HCT116 (cell line): ENCODE measurements at regions not wholly inside any gene's neighbourhood (a gene's known extent, or its start where the extent isn't known, plus 50 kb on each side); places are given as distances from the start of the nearest gene placed in this dataset.

Source experiments
- ATAC-seq: fragments of 200-7000 bp; cut with Tn5 transposase; 2 replicates; pipeline ENCODE4 v1.9.1; 2020; ENCODE audit warnings: mild to moderate bottlenecking, moderate library complexity
- BruUV-seq: library from RNA; stranded (reverse); fragments of 400-500 nt; replicated peaks from 2 replicates; lab custom pipeline; 2021; lab: Mats Ljungman, UMichigan
- CTCF ChIA-PET: fragments of 300-600 bp; sonication (Branson Sonifier 250); formaldehyde crosslinking; loops from one replicate; lab custom pipeline; 2021; ENCODE audit warnings: antibody characterized with exemption; lab: Charles Lee
- POLR2A ChIA-PET: fragments of 300-600, 350-600 bp; sonication (Branson Sonifier 250); formaldehyde crosslinking; loops from one replicate; lab custom pipeline; 2021; ENCODE audit warnings: antibody characterized with exemption; lab: Charles Lee
- RAD21 ChIA-PET, 2 experiments: fragments of 300-600 bp; sonication (Branson Sonifier 250); formaldehyde crosslinking; loops; one replicate each; lab custom pipeline; 2023; ENCODE audit warnings: low total read pairs in 2 of 2; ENCODE audit not compliant: uncharacterized antibody in 2 of 2, unreplicated experiment in 2 of 2, low non-redundant PET in 1 of 2; lab: Charles Lee
- DNase-seq: peaks from one replicate; pipeline ENCODE4 v3.0.0-alpha.2; 2010; ENCODE audit warnings: low read depth, low spot score
- H2AFZ ChIP-seq: fragments of 200-600 bp; shearing (Covaris generic), sonication (generic); 2 replicates; pipeline ENCODE4 v1.6.1; 2017; ENCODE audit warnings: low read depth, mixed run types, mixed read lengths, antibody characterized with exemption, low read length; ENCODE audit not compliant: poor library complexity, severe bottlenecking
- H3K27ac ChIP-seq: 2 replicates; pipeline ENCODE4 v1.5.1; 2012; ENCODE audit warnings: low read depth, low read length
- H3K27me3 ChIP-seq: fragments of 200-600 bp; sonication (generic); 2 replicates; pipeline ENCODE4 v1.6.1; 2016; ENCODE audit warnings: mixed run types, low read length, mixed read lengths; ENCODE audit not compliant: insufficient read depth
- H3K36me3 ChIP-seq, 2 experiments: fragments of 200-500 bp in 1 of 2; fragments of 200-600 bp in 1 of 2; sonication (Bioruptor generic) in 1 of 2; sonication (generic) in 1 of 2; 2 replicates each; pipeline versions ENCODE4 v1.5.1 to v1.6.1; 2014 to 2016; ENCODE audit warnings: low read length in 2 of 2, inconsistent platforms in 1 of 2, mixed read lengths in 1 of 2, mixed run types in 1 of 2; ENCODE audit not compliant: insufficient read depth in 2 of 2, control insufficient read depth in 1 of 2
- H3K4me1 ChIP-seq, 2 experiments: fragments of 200-600 bp in 1 of 2; sonication (generic) in 1 of 2; 2 replicates each; pipeline versions ENCODE4 v1.5.1 to v1.6.1; 2012 to 2017; ENCODE audit warnings: low read length in 2 of 2, inconsistent platforms in 1 of 2, mild to moderate bottlenecking in 1 of 2, mixed read lengths in 1 of 2, mixed run types in 1 of 2, moderate library complexity in 1 of 2; ENCODE audit not compliant: insufficient read depth in 2 of 2, control insufficient read depth in 1 of 2
- H3K4me2 ChIP-seq: fragments of 200-600 bp; sonication (generic); 2 replicates; pipeline ENCODE4 v1.6.1; 2017; ENCODE audit warnings: mixed run types, low read length, mixed read lengths
- H3K4me3 ChIP-seq, 2 experiments: fragments of 200-600 bp in 1 of 2; sonication (generic) in 1 of 2; replicated peaks in 1 of 2; 2 replicates each; pipeline ENCODE4 v1.5.1; 2011 to 2016; ENCODE audit warnings: low read length in 2 of 2, control low read depth in 1 of 2, low read depth in 1 of 2, mild to moderate bottlenecking in 1 of 2, mixed read lengths in 1 of 2, mixed run types in 1 of 2
- H3K79me2 ChIP-seq: fragments of 200-600 bp; sonication (generic); 2 replicates; pipeline ENCODE4 v1.6.1; 2017; ENCODE audit warnings: mild to moderate bottlenecking, mixed run types, low read length, moderate library complexity, mixed read lengths; ENCODE audit not compliant: insufficient read depth
- H3K9ac ChIP-seq: fragments of 200-600 bp; sonication (generic); 2 replicates; pipeline ENCODE4 v1.6.1; 2016; ENCODE audit warnings: low read length, mixed read lengths
- H3K9me2 ChIP-seq: fragments of 200-600 bp; sonication (generic), shearing (Covaris generic); 2 replicates; pipeline ENCODE4 v1.6.1; 2017; ENCODE audit warnings: mixed run types, mild to moderate bottlenecking, moderate library complexity; ENCODE audit not compliant: insufficient read depth
- H3K9me3 ChIP-seq, 2 experiments: fragments of 200-500 bp in 1 of 2; fragments of 200-600 bp in 1 of 2; sonication (Bioruptor generic) in 1 of 2; sonication (generic) in 1 of 2; 2 replicates each; pipeline ENCODE4 v1.6.1; 2014 to 2017; ENCODE audit warnings: low read length in 2 of 2, mixed read lengths in 2 of 2, inconsistent platforms in 1 of 2, low read depth in 1 of 2, mild to moderate bottlenecking in 1 of 2, mixed run types in 1 of 2, moderate library complexity in 1 of 2; ENCODE audit not compliant: control insufficient read depth in 1 of 2, insufficient read depth in 1 of 2
- H4K20me1 ChIP-seq: fragments of 200-600 bp; sonication (generic), shearing (Covaris generic); 2 replicates; pipeline ENCODE4 v1.6.1; 2017; ENCODE audit warnings: mixed run types, mild to moderate bottlenecking, moderate library complexity; ENCODE audit not compliant: insufficient read depth
- CBX3 ChIP-seq: IDR thresholded peaks from 2 replicates; pipeline ENCODE4 v1.6.1; 2012; ENCODE audit warnings: low read depth
- CEBPB ChIP-seq: IDR thresholded peaks from 2 replicates; pipeline ENCODE4 v1.6.1; 2012; ENCODE audit warnings: low read depth
- EGR1 ChIP-seq: IDR thresholded peaks from 2 replicates; pipeline ENCODE4 v1.6.1; 2012; ENCODE audit warnings: low read depth
- EZH2 ChIP-seq: fragments of 200-600 bp; sonication (generic); IDR thresholded peaks from 2 replicates; pipeline ENCODE4 v1.6.1; 2017; ENCODE audit warnings: antibody characterized with exemption, mixed run types
- EZH2phosphoT487 ChIP-seq: fragments of 200-600 bp; IDR thresholded peaks from 2 replicates; pipeline ENCODE4 v1.6.1; 2018; ENCODE audit warnings: antibody characterized with exemption, borderline replicate concordance
- FOSL1 ChIP-seq: IDR thresholded peaks from 2 replicates; pipeline ENCODE4 v1.6.1; 2012; ENCODE audit warnings: low read depth
- POLR2A ChIP-seq: IDR thresholded peaks from 2 replicates; pipeline ENCODE4 v1.7.0; 2011; ENCODE audit warnings: borderline replicate concordance; ENCODE audit not compliant: insufficient read depth, insufficient read length; ENCODE audit errors: extremely low read depth
- POLR2AphosphoS5 ChIP-seq: IDR thresholded peaks from 2 replicates; pipeline ENCODE4 v1.6.1; 2011; ENCODE audit warnings: mild to moderate bottlenecking, low read depth, low read length, moderate library complexity
- SIN3A ChIP-seq: IDR thresholded peaks from 2 replicates; pipeline ENCODE4 v1.6.1; 2012; ENCODE audit warnings: low read depth
- SP1 ChIP-seq: IDR thresholded peaks from 2 replicates; pipeline ENCODE4 v1.6.1; 2012; ENCODE audit warnings: low read depth
- TCF7L2 ChIP-seq: IDR thresholded peaks from 2 replicates; pipeline ENCODE4 v1.7.0; 2011; ENCODE audit warnings: borderline replicate concordance, inconsistent platforms; ENCODE audit not compliant: insufficient read depth, insufficient read length; ENCODE audit errors: extremely low read depth
- YY1 ChIP-seq: IDR thresholded peaks from 2 replicates; pipeline ENCODE4 v1.6.1; 2011; ENCODE audit warnings: low read length, low read depth, moderate library complexity, mild to moderate bottlenecking; ENCODE audit not compliant: insufficient replicate concordance; ENCODE audit errors: extremely low read depth
- ZFX ChIP-seq: fragments of 450-650 bp; IDR thresholded peaks from 2 replicates; pipeline ENCODE4 v1.6.1; 2017
- intact Hi-C: fragments of 100-400 bp; cut with micrococcal nuclease; formaldehyde crosslinking; loops from 2 replicates; pipeline ENCODE4 v1.10.0; 2022
- TF ChIP-seq, protein P1 (sequence below): IDR thresholded peaks from 2 replicates; pipeline ENCODE4 v1.6.1; 2012
- TF ChIP-seq, protein P2 (sequence below): IDR thresholded peaks from 2 replicates; pipeline ENCODE4 v1.6.1; 2011; ENCODE audit warnings: mild to moderate bottlenecking, low read length, moderate library complexity; ENCODE audit not compliant: insufficient replicate concordance; ENCODE audit errors: extremely low read depth

DNA sequence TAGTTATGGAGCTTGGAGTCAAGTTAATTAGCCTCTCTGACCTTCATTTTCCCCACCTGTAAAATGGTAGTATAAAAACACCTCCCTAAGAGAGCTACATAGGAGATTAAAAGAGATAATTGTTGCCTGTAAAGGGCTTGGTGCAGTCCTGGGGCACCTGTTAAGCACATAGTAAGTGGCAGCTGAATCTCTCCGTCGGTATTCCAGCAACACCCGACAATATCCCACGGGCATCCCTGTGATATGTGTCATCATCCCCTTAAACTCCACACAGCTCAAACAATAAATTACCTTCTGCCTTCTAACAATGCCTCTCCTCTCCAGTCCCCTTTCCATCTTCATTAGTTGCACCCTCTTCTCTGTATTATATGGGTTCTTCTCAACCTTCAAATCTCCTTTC, 121.5 kb downstream of the C11orf91 start:
- Histone ChIP-seq H4K20me1 (no peaks in the 10 kb centered on the region), H3K4me1 (no peaks in the 10 kb centered on the region), H3K4me3 (no peak overlapping the region), H3K9me3 (no peaks in the 10 kb centered on the region), H3K79me2 (no peaks in the 10 kb centered on the region), H2AFZ (no peak overlapping the region), H3K36me3 (no peaks in the 10 kb centered on the region)
- ChIA-PET POLR2A (no interaction called here), CTCF (no interaction called here), RAD21 (no interaction called here)
- no peak for DNase-seq
- intact Hi-C loops: no loop called here
- no peak for ATAC-seq
- no TSS peak for BruUV-seq
- no peak for TF ChIP-seq YY1
- TF ChIP-seq, protein P1, sequence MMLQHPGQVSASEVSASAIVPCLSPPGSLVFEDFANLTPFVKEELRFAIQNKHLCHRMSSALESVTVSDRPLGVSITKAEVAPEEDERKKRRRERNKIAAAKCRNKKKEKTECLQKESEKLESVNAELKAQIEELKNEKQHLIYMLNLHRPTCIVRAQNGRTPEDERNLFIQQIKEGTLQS: no peak
- no peak for TF ChIP-seq EGR1
- TF ChIP-seq, protein P2, sequence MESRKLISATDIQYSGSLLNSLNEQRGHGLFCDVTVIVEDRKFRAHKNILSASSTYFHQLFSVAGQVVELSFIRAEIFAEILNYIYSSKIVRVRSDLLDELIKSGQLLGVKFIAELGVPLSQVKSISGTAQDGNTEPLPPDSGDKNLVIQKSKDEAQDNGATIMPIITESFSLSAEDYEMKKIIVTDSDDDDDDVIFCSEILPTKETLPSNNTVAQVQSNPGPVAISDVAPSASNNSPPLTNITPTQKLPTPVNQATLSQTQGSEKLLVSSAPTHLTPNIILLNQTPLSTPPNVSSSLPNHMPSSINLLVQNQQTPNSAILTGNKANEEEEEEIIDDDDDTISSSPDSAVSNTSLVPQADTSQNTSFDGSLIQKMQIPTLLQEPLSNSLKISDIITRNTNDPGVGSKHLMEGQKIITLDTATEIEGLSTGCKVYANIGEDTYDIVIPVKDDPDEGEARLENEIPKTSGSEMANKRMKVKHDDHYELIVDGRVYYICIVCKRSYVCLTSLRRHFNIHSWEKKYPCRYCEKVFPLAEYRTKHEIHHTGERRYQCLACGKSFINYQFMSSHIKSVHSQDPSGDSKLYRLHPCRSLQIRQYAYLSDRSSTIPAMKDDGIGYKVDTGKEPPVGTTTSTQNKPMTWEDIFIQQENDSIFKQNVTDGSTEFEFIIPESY: no peak
- TF ChIP-seq POLR2AphosphoS5: no peak
- TF ChIP-seq SIN3A: no peak
- no peak for TF ChIP-seq EZH2
- TF ChIP-seq SP1: no peak
- TF ChIP-seq, all 23 proteins: peak for 0
- no peak overlapping the region for H3K4me2 ChIP-seq
- H3K27me3 ChIP-seq: no peaks in the 10 kb centered on the region; the same call in 1 of the 2 replicates
- no peak overlapping the region for H3K27ac ChIP-seq
- no peak overlapping the region for H3K9ac ChIP-seq
- H3K9me2 ChIP-seq: no peaks in the 10 kb centered on the region

DNA sequence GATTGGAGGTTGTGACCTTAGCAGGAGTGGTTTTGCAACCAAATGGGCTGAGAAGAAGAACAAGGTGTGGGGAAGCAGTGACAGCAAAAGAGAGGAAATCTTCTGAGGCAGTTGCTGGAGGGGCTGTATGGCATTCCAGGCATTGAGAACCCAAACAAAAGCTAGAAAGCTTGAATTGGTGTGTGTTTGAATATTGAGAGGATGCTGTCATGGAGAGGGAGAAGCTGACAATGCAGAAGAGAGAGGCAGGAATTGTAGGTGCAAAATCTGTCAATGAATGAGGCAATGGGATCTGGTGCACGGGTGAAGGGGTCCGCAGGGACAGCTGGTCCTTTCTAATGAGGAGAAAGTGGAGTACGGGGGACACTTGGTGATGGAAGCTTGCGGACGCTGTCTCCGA, 123.4 kb downstream of the C11orf91 start:
- H3K27me3 ChIP-seq: no peaks in the 10 kb centered on the region; the same call in 1 of the 2 replicates
- no peaks in the 10 kb centered on the region for H3K79me2 ChIP-seq
- no peak overlapping the region for H3K27ac ChIP-seq
- no peaks in the 10 kb centered on the region for H3K9me2 ChIP-seq
- ATAC-seq: no peak
- RAD21 ChIA-PET: no interaction called here
- no peaks in the 10 kb centered on the region for H3K4me1 ChIP-seq
- no peak overlapping the region for H2AFZ ChIP-seq
- BruUV-seq: no TSS peak
- no peaks in the 10 kb centered on the region for H3K36me3 ChIP-seq
- no peaks in the 10 kb centered on the region for H4K20me1 ChIP-seq
- no peak overlapping the region for H3K9ac ChIP-seq
- no peak overlapping the region for H3K4me3 ChIP-seq
- H3K4me2 ChIP-seq: no peak overlapping the region
- DNase-seq: no peak
- POLR2A ChIA-PET: no interaction called here
- intact Hi-C loops: no loop called here
- CTCF ChIA-PET: no interaction called here
- no peaks in the 10 kb centered on the region for H3K9me3 ChIP-seq
- TF ChIP-seq ZFX (no peak), EGR1 (no peak), EZH2 (no peak), EZH2phosphoT487 (no peak), TCF7L2 (no peak), POLR2A (no peak), CEBPB (no peak), FOSL1 (no peak), CBX3 (no peak)
- TF ChIP-seq, protein P2: no peak
